ENCODE measurements at regions not wholly inside any gene's neighbourhood (a gene's known extent, or its start where the extent isn't known, plus 50 kb on each side); places are given as distances from the start of the nearest gene placed in this dataset.

- TF ChIP-seq JUNB (IDR thresholded peaks at IDR 0.05; ENCODE audit: unreplicated experiment) (no peak), NANOG (IDR thresholded peaks at IDR 0.05; ENCODE audit: borderline replicate concordance) (no peak), STAT1 (IDR thresholded peaks at IDR 0.05; ENCODE audit: unreplicated experiment) (no peak), EZH2phosphoT487 (IDR thresholded peaks at IDR 0.05; ENCODE audit: unreplicated experiment) (no peak), ZNF331 (CRISPR knock-in tag; IDR thresholded peaks at IDR 0.05; ENCODE audit: low read depth) (no peak), CREB1 (CRISPR knock-in tag; IDR thresholded peaks at IDR 0.05; ENCODE audit: low read depth) (no peak)
- Histone ChIP-seq H3K4me1 (ENCODE audit: insufficient read depth) (no peaks in the 10 kb centered on the region), H2AFZ (no peak overlapping the region), H3K4me2 (no peak overlapping the region), H3K36me3 (ENCODE audit: insufficient read depth) (peaks cover 5% of the 10 kb centered on the region; the same call in 1 of the 2 replicates), H3K9me2 (ENCODE audit: insufficient read depth) (no peaks in the 10 kb centered on the region), H3K27ac (ENCODE audit: low read depth) (no peak overlapping the region), H3F3A (replicated peaks; ENCODE audit: low read depth) (no peaks in the 10 kb centered on the region), H3K4me3 (no peak overlapping the region), H3K27me3 (ENCODE audit: insufficient read depth) (no peaks in the 10 kb centered on the region), H3K79me2 (replicated peaks; ENCODE audit: insufficient read depth) (no peaks in the 10 kb centered on the region), H4K20me1 (replicated peaks; ENCODE audit: insufficient read depth) (no peaks in the 10 kb centered on the region)
- Mint-ChIP-seq H3K27me3 (ENCODE audit: insufficient read depth, low read depth, poor library complexity) (no peaks in the 10 kb centered on the region), H3K36me3 (ENCODE audit: low read depth) (peaks cover 13% of the 10 kb centered on the region), H3K9me3 (peaks cover 89% of the 10 kb centered on the region), H3K4me1 (no peaks in the 10 kb centered on the region), H3K4me3 (no peak overlapping the region), H3K27ac (no peak overlapping the region)
- ATAC-seq (no peak), DNase-seq (ENCODE audit: low spot score) (no peak)
These were observed 558.3 kb upstream of the TPK1 start for GRCh38 chr7:145394126-145394525.

- peaks cover 10% of the 10 kb centered on the region; the same call in 2 of the 3 replicates for H3K36me3 Mint-ChIP-seq (ENCODE audit: low read depth)
- no peak for DNase-seq (ENCODE audit: low spot score)
- H3K9me2 ChIP-seq (ENCODE audit: insufficient read depth), result no peaks in the 10 kb centered on the region
These were observed 546.9 kb upstream of the TPK1 start for GRCh38 chr7:145382762-145383161.

More at GRCh38 chr7:145382762-145383161, 546.9 kb upstream of the TPK1 start:
- Histone ChIP-seq H4K20me1 (replicated peaks; ENCODE audit: insufficient read depth) (no peaks in the 10 kb centered on the region), H3K4me1 (ENCODE audit: insufficient read depth) (no peaks in the 10 kb centered on the region), H3K36me3 (ENCODE audit: insufficient read depth) (0 out of 2 replicates have a peak, but pooled peaks cover 5% of the 10 kb centered on the region), H2AFZ (no peak overlapping the region), H3F3A (replicated peaks; ENCODE audit: low read depth) (no peaks in the 10 kb centered on the region), H3K4me2 (no peak overlapping the region), H3K79me2 (replicated peaks; ENCODE audit: insufficient read depth) (no peaks in the 10 kb centered on the region), H3K27ac (ENCODE audit: low read depth) (no peak overlapping the region), H3K4me3 (no peak overlapping the region), H3K27me3 (ENCODE audit: insufficient read depth) (no peaks in the 10 kb centered on the region)
- H3K27me3 Mint-ChIP-seq (ENCODE audit: insufficient read depth, low read depth, poor library complexity), result no peaks in the 10 kb centered on the region
- no peak for ATAC-seq
- no peak overlapping the region for H3K27ac Mint-ChIP-seq
- peaks cover 96% of the 10 kb centered on the region for H3K9me3 Mint-ChIP-seq
- no peak overlapping the region for H3K4me3 Mint-ChIP-seq
- TF ChIP-seq, protein P1, sequence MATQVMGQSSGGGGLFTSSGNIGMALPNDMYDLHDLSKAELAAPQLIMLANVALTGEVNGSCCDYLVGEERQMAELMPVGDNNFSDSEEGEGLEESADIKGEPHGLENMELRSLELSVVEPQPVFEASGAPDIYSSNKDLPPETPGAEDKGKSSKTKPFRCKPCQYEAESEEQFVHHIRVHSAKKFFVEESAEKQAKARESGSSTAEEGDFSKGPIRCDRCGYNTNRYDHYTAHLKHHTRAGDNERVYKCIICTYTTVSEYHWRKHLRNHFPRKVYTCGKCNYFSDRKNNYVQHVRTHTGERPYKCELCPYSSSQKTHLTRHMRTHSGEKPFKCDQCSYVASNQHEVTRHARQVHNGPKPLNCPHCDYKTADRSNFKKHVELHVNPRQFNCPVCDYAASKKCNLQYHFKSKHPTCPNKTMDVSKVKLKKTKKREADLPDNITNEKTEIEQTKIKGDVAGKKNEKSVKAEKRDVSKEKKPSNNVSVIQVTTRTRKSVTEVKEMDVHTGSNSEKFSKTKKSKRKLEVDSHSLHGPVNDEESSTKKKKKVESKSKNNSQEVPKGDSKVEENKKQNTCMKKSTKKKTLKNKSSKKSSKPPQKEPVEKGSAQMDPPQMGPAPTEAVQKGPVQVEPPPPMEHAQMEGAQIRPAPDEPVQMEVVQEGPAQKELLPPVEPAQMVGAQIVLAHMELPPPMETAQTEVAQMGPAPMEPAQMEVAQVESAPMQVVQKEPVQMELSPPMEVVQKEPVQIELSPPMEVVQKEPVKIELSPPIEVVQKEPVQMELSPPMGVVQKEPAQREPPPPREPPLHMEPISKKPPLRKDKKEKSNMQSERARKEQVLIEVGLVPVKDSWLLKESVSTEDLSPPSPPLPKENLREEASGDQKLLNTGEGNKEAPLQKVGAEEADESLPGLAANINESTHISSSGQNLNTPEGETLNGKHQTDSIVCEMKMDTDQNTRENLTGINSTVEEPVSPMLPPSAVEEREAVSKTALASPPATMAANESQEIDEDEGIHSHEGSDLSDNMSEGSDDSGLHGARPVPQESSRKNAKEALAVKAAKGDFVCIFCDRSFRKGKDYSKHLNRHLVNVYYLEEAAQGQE (IDR thresholded peaks at IDR 0.05; ENCODE audit: unreplicated experiment), result no peak
- TF ChIP-seq, protein P2, sequence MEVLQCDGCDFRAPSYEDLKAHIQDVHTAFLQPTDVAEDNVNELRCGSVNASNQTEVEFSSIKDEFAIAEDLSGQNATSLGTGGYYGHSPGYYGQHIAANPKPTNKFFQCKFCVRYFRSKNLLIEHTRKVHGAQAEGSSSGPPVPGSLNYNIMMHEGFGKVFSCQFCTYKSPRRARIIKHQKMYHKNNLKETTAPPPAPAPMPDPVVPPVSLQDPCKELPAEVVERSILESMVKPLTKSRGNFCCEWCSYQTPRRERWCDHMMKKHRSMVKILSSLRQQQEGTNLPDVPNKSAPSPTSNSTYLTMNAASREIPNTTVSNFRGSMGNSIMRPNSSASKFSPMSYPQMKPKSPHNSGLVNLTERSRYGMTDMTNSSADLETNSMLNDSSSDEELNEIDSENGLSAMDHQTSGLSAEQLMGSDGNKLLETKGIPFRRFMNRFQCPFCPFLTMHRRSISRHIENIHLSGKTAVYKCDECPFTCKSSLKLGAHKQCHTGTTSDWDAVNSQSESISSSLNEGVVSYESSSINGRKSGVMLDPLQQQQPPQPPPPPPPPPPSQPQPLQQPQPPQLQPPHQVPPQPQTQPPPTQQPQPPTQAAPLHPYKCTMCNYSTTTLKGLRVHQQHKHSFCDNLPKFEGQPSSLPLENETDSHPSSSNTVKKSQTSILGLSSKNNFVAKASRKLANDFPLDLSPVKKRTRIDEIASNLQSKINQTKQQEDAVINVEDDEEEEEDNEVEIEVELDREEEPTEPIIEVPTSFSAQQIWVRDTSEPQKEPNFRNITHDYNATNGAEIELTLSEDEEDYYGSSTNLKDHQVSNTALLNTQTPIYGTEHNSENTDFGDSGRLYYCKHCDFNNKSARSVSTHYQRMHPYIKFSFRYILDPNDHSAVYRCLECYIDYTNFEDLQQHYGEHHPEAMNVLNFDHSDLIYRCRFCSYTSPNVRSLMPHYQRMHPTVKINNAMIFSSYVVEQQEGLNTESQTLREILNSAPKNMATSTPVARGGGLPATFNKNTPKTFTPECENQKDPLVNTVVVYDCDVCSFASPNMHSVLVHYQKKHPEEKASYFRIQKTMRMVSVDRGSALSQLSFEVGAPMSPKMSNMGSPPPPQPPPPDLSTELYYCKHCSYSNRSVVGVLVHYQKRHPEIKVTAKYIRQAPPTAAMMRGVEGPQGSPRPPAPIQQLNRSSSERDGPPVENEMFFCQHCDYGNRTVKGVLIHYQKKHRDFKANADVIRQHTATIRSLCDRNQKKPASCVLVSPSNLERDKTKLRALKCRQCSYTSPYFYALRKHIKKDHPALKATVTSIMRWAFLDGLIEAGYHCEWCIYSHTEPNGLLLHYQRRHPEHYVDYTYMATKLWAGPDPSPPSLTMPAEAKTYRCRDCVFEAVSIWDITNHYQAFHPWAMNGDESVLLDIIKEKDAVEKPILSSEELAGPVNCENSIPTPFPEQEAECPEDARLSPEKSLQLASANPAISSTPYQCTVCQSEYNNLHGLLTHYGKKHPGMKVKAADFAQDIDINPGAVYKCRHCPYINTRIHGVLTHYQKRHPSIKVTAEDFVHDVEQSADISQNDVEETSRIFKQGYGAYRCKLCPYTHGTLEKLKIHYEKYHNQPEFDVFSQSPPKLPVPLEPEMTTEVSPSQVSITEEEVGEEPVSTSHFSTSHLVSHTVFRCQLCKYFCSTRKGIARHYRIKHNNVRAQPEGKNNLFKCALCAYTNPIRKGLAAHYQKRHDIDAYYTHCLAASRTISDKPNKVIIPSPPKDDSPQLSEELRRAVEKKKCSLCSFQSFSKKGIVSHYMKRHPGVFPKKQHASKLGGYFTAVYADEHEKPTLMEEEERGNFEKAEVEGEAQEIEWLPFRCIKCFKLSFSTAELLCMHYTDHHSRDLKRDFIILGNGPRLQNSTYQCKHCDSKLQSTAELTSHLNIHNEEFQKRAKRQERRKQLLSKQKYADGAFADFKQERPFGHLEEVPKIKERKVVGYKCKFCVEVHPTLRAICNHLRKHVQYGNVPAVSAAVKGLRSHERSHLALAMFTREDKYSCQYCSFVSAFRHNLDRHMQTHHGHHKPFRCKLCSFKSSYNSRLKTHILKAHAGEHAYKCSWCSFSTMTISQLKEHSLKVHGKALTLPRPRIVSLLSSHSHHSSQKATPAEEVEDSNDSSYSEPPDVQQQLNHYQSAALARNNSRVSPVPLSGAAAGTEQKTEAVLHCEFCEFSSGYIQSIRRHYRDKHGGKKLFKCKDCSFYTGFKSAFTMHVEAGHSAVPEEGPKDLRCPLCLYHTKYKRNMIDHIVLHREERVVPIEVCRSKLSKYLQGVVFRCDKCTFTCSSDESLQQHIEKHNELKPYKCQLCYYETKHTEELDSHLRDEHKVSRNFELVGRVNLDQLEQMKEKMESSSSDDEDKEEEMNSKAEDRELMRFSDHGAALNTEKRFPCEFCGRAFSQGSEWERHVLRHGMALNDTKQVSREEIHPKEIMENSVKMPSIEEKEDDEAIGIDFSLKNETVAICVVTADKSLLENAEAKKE (CRISPR knock-in tag; IDR thresholded peaks at IDR 0.05), result no peak
- TF ChIP-seq ZNF114 (CRISPR knock-in tag; IDR thresholded peaks at IDR 0.05), result no peak
- no peak for TF ChIP-seq CREB1 (CRISPR knock-in tag; IDR thresholded peaks at IDR 0.05; ENCODE audit: low read depth)
- no peaks in the 10 kb centered on the region for H3K4me1 Mint-ChIP-seq

Measured in GM23338 (cell line).